ENCODE measurements at regions not wholly inside any gene's neighbourhood (a gene's known extent, or its start where the extent isn't known, plus 50 kb on each side); places are given as distances from the start of the nearest gene placed in this dataset.

DNA sequence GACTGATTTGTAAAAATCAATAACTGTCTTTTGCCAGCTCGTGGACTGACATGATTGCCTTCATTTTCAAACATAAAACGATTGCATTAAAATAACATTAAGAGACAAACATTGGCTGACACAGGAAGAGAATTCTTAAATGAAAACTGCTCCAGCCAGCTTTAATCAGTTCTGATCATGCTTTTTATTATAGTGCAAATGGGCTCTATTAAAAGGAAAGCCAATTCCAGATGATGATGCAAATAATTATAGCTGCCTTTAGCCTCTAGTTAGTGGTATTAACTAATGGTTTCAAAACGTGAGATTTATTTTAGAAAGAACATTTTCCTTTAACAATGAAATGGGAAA, 301.8 kb upstream of the UBE2E3 start:
- H3K4me3 ChIP-seq (ENCODE audit: low read depth, low read length), result no peak overlapping the region
- H3K27ac ChIP-seq (ENCODE audit: extremely low read depth, low read depth, low read length), result no peak overlapping the region
- no peaks in the 10 kb centered on the region for H3K4me1 ChIP-seq (ENCODE audit: control insufficient read depth, insufficient read depth, low read length)
- H3K9me3 ChIP-seq (ENCODE audit: control insufficient read depth, insufficient read depth, low read depth, low read length), result no peaks in the 10 kb centered on the region
- TF ChIP-seq ZNF311 (tag by site-specific recombination; IDR thresholded peaks at IDR 0.05; ENCODE audit: borderline replicate concordance) (no peak), ZNF501 (tag by site-specific recombination; IDR thresholded peaks at IDR 0.05) (no peak), ZNF174 (tag by site-specific recombination; IDR thresholded peaks at IDR 0.05) (no peak), ZNF555 (tag by site-specific recombination; conservative IDR thresholded peaks at IDR 0.05) (no peak), ZNF791 (tag by site-specific recombination; IDR thresholded peaks at IDR 0.05) (no peak), WT1 (tag by site-specific recombination; IDR thresholded peaks at IDR 0.05) (no peak), REPIN1 (tag by site-specific recombination; IDR thresholded peaks at IDR 0.05; ENCODE audit: low read depth) (no peak), ZNF792 (tag by site-specific recombination; IDR thresholded peaks at IDR 0.05) (no peak), OSR2 (tag by site-specific recombination; IDR thresholded peaks at IDR 0.05) (no peak), ZNF473 (tag by site-specific recombination; IDR thresholded peaks at IDR 0.05) (no peak), ZBTB7A (tag by site-specific recombination; IDR thresholded peaks at IDR 0.05; ENCODE audit: low read depth) (no peak), KLF9 (tag by site-specific recombination; IDR thresholded peaks at IDR 0.05; ENCODE audit: low read depth) (no peak), GLIS1 (tag by site-specific recombination; IDR thresholded peaks at IDR 0.05) (no peak), KLF7 (tag by site-specific recombination; IDR thresholded peaks at IDR 0.05; ENCODE audit: borderline replicate concordance) (no peak), ZNF223 (tag by site-specific recombination; IDR thresholded peaks at IDR 0.05) (no peak), GLIS2 (tag by site-specific recombination; IDR thresholded peaks at IDR 0.05) (no peak)
- TF ChIP-seq, protein P1, sequence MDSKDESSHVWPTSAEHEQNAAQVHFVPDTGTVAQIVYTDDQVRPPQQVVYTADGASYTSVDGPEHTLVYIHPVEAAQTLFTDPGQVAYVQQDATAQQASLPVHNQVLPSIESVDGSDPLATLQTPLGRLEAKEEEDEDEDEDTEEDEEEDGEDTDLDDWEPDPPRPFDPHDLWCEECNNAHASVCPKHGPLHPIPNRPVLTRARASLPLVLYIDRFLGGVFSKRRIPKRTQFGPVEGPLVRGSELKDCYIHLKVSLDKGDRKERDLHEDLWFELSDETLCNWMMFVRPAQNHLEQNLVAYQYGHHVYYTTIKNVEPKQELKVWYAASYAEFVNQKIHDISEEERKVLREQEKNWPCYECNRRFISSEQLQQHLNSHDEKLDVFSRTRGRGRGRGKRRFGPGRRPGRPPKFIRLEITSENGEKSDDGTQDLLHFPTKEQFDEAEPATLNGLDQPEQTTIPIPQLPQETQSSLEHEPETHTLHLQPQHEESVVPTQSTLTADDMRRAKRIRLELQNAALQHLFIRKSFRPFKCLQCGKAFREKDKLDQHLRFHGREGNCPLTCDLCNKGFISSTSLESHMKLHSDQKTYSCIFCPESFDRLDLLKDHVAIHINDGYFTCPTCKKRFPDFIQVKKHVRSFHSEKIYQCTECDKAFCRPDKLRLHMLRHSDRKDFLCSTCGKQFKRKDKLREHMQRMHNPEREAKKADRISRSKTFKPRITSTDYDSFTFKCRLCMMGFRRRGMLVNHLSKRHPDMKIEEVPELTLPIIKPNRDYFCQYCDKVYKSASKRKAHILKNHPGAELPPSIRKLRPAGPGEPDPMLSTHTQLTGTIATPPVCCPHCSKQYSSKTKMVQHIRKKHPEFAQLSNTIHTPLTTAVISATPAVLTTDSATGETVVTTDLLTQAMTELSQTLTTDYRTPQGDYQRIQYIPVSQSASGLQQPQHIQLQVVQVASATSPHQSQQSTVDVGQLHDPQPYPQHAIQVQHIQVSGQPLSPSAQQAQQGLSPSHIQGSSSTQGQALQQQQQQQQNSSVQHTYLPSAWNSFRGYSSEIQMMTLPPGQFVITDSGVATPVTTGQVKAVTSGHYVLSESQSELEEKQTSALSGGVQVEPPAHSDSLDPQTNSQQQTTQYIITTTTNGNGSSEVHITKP (tag by site-specific recombination; IDR thresholded peaks at IDR 0.05), result no peak
- TF ChIP-seq, protein P2, sequence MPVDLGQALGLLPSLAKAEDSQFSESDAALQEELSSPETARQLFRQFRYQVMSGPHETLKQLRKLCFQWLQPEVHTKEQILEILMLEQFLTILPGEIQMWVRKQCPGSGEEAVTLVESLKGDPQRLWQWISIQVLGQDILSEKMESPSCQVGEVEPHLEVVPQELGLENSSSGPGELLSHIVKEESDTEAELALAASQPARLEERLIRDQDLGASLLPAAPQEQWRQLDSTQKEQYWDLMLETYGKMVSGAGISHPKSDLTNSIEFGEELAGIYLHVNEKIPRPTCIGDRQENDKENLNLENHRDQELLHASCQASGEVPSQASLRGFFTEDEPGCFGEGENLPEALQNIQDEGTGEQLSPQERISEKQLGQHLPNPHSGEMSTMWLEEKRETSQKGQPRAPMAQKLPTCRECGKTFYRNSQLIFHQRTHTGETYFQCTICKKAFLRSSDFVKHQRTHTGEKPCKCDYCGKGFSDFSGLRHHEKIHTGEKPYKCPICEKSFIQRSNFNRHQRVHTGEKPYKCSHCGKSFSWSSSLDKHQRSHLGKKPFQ (tag by site-specific recombination; IDR thresholded peaks at IDR 0.05), result no peak
- TF ChIP-seq, protein P3, sequence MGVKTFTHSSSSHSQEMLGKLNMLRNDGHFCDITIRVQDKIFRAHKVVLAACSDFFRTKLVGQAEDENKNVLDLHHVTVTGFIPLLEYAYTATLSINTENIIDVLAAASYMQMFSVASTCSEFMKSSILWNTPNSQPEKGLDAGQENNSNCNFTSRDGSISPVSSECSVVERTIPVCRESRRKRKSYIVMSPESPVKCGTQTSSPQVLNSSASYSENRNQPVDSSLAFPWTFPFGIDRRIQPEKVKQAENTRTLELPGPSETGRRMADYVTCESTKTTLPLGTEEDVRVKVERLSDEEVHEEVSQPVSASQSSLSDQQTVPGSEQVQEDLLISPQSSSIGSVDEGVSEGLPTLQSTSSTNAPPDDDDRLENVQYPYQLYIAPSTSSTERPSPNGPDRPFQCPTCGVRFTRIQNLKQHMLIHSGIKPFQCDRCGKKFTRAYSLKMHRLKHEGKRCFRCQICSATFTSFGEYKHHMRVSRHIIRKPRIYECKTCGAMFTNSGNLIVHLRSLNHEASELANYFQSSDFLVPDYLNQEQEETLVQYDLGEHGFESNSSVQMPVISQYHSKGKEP (tag by site-specific recombination; IDR thresholded peaks at IDR 0.05), result no peak
- TF ChIP-seq, protein P4, sequence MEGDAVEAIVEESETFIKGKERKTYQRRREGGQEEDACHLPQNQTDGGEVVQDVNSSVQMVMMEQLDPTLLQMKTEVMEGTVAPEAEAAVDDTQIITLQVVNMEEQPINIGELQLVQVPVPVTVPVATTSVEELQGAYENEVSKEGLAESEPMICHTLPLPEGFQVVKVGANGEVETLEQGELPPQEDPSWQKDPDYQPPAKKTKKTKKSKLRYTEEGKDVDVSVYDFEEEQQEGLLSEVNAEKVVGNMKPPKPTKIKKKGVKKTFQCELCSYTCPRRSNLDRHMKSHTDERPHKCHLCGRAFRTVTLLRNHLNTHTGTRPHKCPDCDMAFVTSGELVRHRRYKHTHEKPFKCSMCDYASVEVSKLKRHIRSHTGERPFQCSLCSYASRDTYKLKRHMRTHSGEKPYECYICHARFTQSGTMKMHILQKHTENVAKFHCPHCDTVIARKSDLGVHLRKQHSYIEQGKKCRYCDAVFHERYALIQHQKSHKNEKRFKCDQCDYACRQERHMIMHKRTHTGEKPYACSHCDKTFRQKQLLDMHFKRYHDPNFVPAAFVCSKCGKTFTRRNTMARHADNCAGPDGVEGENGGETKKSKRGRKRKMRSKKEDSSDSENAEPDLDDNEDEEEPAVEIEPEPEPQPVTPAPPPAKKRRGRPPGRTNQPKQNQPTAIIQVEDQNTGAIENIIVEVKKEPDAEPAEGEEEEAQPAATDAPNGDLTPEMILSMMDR (tag by site-specific recombination; IDR thresholded peaks at IDR 0.05), result no peak
- POLR2A ChIA-PET, result no interaction called here
- H3K36me3 ChIP-seq (ENCODE audit: control insufficient read depth in 2 of 2, insufficient read depth in 1 of 2, low read length in 2 of 2), result no peaks in the 10 kb centered on the region
- CTCF ChIA-PET, result interaction anchor here (0.6 to 0.9 kb wide), 4 partner anchors 9 to 29 kb away, joined by 3 read pairs; no protein-coding TSS in a partner anchor
